Astrocyte (in vitro differentiated cells and primary cell): ENCODE measurements at regions not wholly inside any gene's neighbourhood (a gene's known extent, or its start where the extent isn't known, plus 50 kb on each side); places are given as distances from the start of the nearest gene placed in this dataset.
"Not testable (repeated sequence)": the region's sequence is repeated elsewhere in the genome, so short reads cannot be mapped to it uniquely, and the experiment has no call there.

Experiments
- DNase-seq: peaks from one replicate; pipeline ENCODE4 v3.0.0-alpha.2; 2010; ENCODE audit warnings: low read depth
- FAIRE-seq: peaks from 2 replicates; lab custom pipeline; 2011; peaks lifted over from hg19 to GRCh38; lab: Jason Lieb, UNC
- H2AFZ ChIP-seq: 2 replicates; pipeline ENCODE4 v1.6.0; 2012; ENCODE audit warnings: low read depth, low read length, inconsistent platforms
- H3K27ac ChIP-seq: 2 replicates; pipeline ENCODE4 v1.5.1; 2011; ENCODE audit warnings: low read depth, low read length, inconsistent platforms
- H3K27me3 ChIP-seq: 2 replicates; pipeline ENCODE4 v1.6.0; 2011; ENCODE audit warnings: low read length, inconsistent platforms; ENCODE audit not compliant: insufficient read depth
- H3K36me3 ChIP-seq: 2 replicates; pipeline ENCODE4 v1.5.1; 2011; ENCODE audit warnings: low read length, inconsistent platforms; ENCODE audit not compliant: insufficient read depth
- H3K4me1 ChIP-seq: 2 replicates; pipeline ENCODE4 v1.5.1; 2011; ENCODE audit warnings: low read length, inconsistent platforms; ENCODE audit not compliant: insufficient read depth
- H3K4me2 ChIP-seq: 2 replicates; pipeline ENCODE4 v1.6.0; 2012; ENCODE audit warnings: low read length, inconsistent platforms
- H3K4me3 ChIP-seq: 2 replicates; pipeline ENCODE4 v1.5.1; 2011; ENCODE audit warnings: low read depth, mild to moderate bottlenecking, low read length, inconsistent platforms; ENCODE audit not compliant: insufficient read depth
- H3K79me2 ChIP-seq: 2 replicates; pipeline ENCODE4 v1.6.0; 2012; ENCODE audit warnings: mild to moderate bottlenecking, low read length, inconsistent platforms; ENCODE audit not compliant: insufficient read depth
- H3K9ac ChIP-seq: 2 replicates; pipeline ENCODE4 v1.6.0; 2012; ENCODE audit warnings: mild to moderate bottlenecking, low read length, inconsistent platforms
- H3K9me3 ChIP-seq: 2 replicates; pipeline ENCODE4 v1.5.1; 2012; ENCODE audit warnings: low read depth, mild to moderate bottlenecking, low read length, inconsistent platforms; ENCODE audit not compliant: insufficient read depth
- H4K20me1 ChIP-seq: 2 replicates; pipeline ENCODE4 v1.6.0; 2012; ENCODE audit warnings: low read length, inconsistent platforms; ENCODE audit not compliant: insufficient read depth
- H3K27ac Mint-ChIP-seq: one replicate; pipeline ENCODE4 v1.8.0; 2021; ENCODE audit warnings: mild to moderate bottlenecking, mixed read lengths; ENCODE audit not compliant: unreplicated experiment
- H3K27me3 Mint-ChIP-seq: one replicate; pipeline ENCODE4 v1.8.0; 2021; ENCODE audit warnings: low read depth, mixed read lengths; ENCODE audit not compliant: unreplicated experiment
- H3K36me3 Mint-ChIP-seq: one replicate; pipeline ENCODE4 v1.8.0; 2021; ENCODE audit warnings: low read depth, mixed read lengths; ENCODE audit not compliant: unreplicated experiment
- H3K4me1 Mint-ChIP-seq: one replicate; pipeline ENCODE4 v1.8.0; 2021; ENCODE audit warnings: low read depth, mixed read lengths; ENCODE audit not compliant: unreplicated experiment
- H3K4me3 Mint-ChIP-seq: one replicate; pipeline ENCODE4 v1.8.0; 2021; ENCODE audit warnings: mild to moderate bottlenecking, moderate library complexity, mixed read lengths; ENCODE audit not compliant: unreplicated experiment
- H3K9me3 Mint-ChIP-seq: one replicate; pipeline ENCODE4 v1.8.0; 2021; ENCODE audit warnings: mild to moderate bottlenecking, mixed read lengths; ENCODE audit not compliant: unreplicated experiment
- EZH2 ChIP-seq: IDR thresholded peaks from 2 replicates; pipeline ENCODE4 v1.6.1; 2012; ENCODE audit warnings: mild to moderate bottlenecking, low read length, inconsistent platforms; ENCODE audit not compliant: insufficient read depth
- TF ChIP-seq, protein P1 (sequence below): IDR thresholded peaks from 2 replicates; pipeline ENCODE4 v1.5.1; 2011; ENCODE audit warnings: low read depth, mild to moderate bottlenecking, inconsistent platforms, low read length, moderate library complexity; ENCODE audit not compliant: insufficient read depth

GRCh38 chr6:19609972-19610641, 227.1 kb upstream of the ID4 start:
- Histone ChIP-seq H3K9me3 (no peaks in the 10 kb centered on the region), H3K27me3 (no peaks in the 10 kb centered on the region), H3K9ac (no peak overlapping the region), H3K4me3 (no peak overlapping the region), H4K20me1 (no peaks in the 10 kb centered on the region), H3K79me2 (no peaks in the 10 kb centered on the region), H3K4me1 (no peaks in the 10 kb centered on the region), H3K4me2 (no peak overlapping the region), H2AFZ (no peak overlapping the region), H3K36me3 (no peaks in the 10 kb centered on the region), H3K27ac (no peak overlapping the region)
- H3K36me3 Mint-ChIP-seq = no peaks in the 10 kb centered on the region
- no peak for TF ChIP-seq EZH2
- TF ChIP-seq, protein P1, sequence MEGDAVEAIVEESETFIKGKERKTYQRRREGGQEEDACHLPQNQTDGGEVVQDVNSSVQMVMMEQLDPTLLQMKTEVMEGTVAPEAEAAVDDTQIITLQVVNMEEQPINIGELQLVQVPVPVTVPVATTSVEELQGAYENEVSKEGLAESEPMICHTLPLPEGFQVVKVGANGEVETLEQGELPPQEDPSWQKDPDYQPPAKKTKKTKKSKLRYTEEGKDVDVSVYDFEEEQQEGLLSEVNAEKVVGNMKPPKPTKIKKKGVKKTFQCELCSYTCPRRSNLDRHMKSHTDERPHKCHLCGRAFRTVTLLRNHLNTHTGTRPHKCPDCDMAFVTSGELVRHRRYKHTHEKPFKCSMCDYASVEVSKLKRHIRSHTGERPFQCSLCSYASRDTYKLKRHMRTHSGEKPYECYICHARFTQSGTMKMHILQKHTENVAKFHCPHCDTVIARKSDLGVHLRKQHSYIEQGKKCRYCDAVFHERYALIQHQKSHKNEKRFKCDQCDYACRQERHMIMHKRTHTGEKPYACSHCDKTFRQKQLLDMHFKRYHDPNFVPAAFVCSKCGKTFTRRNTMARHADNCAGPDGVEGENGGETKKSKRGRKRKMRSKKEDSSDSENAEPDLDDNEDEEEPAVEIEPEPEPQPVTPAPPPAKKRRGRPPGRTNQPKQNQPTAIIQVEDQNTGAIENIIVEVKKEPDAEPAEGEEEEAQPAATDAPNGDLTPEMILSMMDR = no peak
- no peaks in the 10 kb centered on the region for H3K9me3 Mint-ChIP-seq
- H3K4me3 Mint-ChIP-seq = no peak overlapping the region
- no peaks in the 10 kb centered on the region for H3K27me3 Mint-ChIP-seq
- no peak for FAIRE-seq
- no peaks in the 10 kb centered on the region for H3K4me1 Mint-ChIP-seq
- no peak for DNase-seq
- H3K27ac Mint-ChIP-seq = no peak overlapping the region

- H3K4me2 ChIP-seq, H3K79me2 ChIP-seq, H3K27ac ChIP-seq, H3K9ac ChIP-seq, H3K27me3 ChIP-seq, H4K20me1 ChIP-seq, H3K4me1 Mint-ChIP-seq, H3K36me3 Mint-ChIP-seq, H3K9me3 Mint-ChIP-seq, H2AFZ ChIP-seq, H3K4me1 ChIP-seq, DNase-seq, H3K4me3 Mint-ChIP-seq, H3K27me3 Mint-ChIP-seq, FAIRE-seq, H3K9me3 ChIP-seq, H3K36me3 ChIP-seq, H3K27ac Mint-ChIP-seq, H3K4me3 ChIP-seq: not testable (repeated sequence)
These were observed 224.3 kb upstream of the ID4 start for GRCh38 chr6:19612672-19613466.

DNA sequence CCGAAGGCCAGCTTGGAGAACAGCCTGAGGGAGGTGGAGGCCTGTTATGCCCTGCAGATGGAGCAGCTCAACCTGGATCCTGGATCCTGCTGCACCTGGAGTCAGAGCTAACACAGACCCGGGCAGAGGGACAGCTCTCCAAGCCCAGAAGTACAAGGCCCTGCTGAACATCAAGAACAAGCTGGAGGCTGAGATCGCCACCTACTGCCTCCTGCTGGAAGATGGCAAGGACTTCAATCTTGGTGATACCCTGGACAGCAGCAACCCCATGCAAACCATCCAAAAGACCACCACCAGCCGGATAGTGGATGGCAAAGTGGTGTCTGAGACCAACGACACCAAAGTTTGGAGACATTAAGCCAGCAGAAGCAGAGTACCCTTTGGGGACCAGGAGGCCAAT, 223.5 kb upstream of the ID4 start:
- Histone ChIP-seq H3K4me2 (no peak overlapping the region), H3K9ac (no peak overlapping the region), H3K4me1 (no peaks in the 10 kb centered on the region), H3K36me3 (no peaks in the 10 kb centered on the region), H3K9me3 (no peaks in the 10 kb centered on the region), H4K20me1 (no peaks in the 10 kb centered on the region), H3K4me3 (no peak overlapping the region), H3K27me3 (no peaks in the 10 kb centered on the region), H3K79me2 (no peaks in the 10 kb centered on the region), H2AFZ (no peak overlapping the region), H3K27ac (no peak overlapping the region)
- H3K27ac Mint-ChIP-seq = no peak overlapping the region
- H3K4me1 Mint-ChIP-seq = no peaks in the 10 kb centered on the region
- no peaks in the 10 kb centered on the region for H3K27me3 Mint-ChIP-seq
- TF ChIP-seq EZH2 = no peak
- TF ChIP-seq, protein P1 = no peak
- DNase-seq = no peak
- H3K9me3 Mint-ChIP-seq = peaks cover 2% of the 10 kb centered on the region
- H3K4me3 Mint-ChIP-seq = no peak overlapping the region
- no peak for FAIRE-seq
- peaks cover 1% of the 10 kb centered on the region for H3K36me3 Mint-ChIP-seq
